Posterior vena cava (tissue), 2 donors: ENCODE measurements at regions not wholly inside any gene's neighbourhood (a gene's known extent, or its start where the extent isn't known, plus 50 kb on each side); places are given as distances from the start of the nearest gene placed in this dataset.

Experiments
- DNase-seq: peaks from one replicate; pipeline ENCODE4 v3.0.0-alpha.2; 2020; ENCODE audit warnings: low spot score
- intact Hi-C, 2 donors: fragments of 100-400 bp; cut with DNase I; formaldehyde crosslinking; loops; one replicate each; pipeline versions ENCODE4 v1.14.1 to v1.14.2; 2022 to 2023
- donor health status: DM: yes; HTN: yes; CAD: no.
- donor health status: DM: yes; HTN: yes; CAD: no.

DNA sequence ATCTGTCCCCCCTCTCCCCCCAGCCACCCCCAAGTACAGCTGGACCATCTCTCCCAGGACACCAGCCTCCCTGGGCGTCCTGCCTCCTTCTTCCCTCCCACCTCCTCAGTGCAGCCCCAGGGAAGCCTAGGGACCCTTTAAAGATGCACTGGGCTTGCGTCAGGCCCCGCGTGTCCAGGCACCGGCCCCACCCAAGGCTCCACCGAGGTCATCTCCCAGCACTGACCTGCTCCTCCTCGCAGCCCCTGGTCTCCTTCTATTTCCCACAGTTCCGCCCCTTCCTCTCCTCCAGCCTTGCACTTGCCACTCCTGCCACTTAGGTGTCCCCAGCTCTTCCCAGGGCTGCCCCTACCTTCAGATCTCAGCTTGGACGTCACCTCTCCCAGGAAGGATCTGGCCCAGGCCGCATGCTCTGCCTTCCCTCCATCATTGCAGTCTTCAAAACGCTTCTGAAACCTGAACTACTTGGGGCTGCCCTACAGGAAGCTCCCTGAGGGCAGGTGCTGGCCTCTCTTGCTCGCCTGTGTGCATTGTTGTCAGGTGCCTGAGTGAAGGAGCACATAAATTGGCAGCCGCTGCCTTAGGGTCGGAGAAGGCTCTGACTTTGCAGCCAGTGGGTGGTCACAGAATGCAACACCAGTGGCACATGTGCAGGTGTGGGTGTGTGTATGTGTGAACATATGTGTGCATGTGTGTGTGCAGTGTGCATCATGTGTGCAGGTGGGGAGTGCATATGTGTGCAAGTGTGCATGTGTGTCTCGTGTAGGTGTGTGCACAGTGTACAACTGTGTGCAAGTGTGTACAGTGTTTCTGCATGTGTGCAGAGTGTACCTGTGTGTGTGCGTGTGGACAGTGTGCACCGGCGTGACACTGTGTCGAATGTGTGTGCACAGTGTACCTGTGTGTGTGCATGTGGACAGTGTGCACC is 152.9 kb downstream of the C9orf50 start:
- intact Hi-C loops = no loop called here
- DNase-seq = no peak

DNA sequence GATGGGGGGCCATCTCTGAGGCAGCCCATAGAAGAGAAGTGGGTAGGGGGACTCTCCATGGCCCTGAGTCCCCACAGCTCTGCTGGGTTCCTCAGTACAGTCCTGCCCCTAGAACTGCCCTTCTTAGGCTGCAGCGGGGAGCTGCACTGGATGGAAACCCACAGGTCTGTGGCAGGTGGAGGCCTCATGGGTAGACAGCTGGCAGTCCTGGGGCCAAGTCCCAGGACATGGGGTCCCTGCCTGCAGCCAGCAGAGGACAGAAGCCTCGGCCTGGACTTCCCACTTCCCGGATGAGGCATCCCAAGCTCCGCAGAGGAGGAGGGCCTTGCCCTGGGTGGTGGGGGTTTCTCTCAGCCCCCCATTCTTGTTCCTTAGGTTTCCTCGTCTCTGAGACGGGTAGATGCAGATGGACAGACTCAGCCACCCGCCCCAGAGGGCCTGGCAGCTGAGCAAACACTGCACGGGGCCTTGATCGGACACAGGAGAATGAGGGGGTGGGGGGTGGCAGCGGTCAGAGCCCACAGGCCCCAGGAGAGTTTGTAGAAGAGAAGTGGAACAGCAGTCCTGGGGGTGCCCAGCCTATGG is 153.8 kb downstream of the C9orf50 start:
- intact Hi-C loops = no loop called here

DNA sequence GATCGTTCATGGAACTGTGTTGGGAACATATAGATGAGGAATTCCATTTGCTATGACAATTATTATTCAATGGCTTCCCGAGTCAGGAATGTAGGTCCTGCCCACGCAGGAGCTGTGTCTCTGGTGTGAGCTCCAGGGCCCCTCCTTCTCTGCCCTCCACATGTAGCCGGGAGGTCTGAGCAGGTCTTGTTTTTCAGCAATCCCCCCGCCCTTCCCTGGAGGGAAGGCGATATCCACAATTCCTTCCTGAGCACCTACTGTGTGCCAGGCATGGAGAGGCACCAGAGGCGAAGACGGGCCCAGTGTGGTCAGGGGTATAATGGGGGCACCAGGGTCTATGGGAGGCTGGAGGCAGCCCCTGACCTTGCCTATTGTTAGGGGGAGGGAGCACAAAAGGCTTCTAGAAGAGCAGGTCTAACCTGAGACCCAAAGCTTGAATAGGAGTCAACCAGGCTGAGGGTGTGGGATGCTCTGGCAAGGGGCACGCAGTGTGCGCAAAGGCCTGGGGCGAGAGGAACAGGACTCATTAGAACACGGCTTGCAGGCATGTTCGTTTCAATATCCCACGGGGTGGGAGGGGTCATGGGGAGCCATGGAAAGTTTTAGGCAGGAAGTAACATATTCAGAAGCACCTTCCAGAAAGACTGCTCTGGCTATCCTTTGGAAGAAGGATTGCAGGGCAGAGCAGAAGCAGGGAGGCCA is 154.9 kb downstream of the C9orf50 start:
- intact Hi-C loops = no loop called here
- no peak for DNase-seq

More for the DNA sequence above, 153.8 kb downstream of the C9orf50 start:
- DNase-seq = no peak

DNA sequence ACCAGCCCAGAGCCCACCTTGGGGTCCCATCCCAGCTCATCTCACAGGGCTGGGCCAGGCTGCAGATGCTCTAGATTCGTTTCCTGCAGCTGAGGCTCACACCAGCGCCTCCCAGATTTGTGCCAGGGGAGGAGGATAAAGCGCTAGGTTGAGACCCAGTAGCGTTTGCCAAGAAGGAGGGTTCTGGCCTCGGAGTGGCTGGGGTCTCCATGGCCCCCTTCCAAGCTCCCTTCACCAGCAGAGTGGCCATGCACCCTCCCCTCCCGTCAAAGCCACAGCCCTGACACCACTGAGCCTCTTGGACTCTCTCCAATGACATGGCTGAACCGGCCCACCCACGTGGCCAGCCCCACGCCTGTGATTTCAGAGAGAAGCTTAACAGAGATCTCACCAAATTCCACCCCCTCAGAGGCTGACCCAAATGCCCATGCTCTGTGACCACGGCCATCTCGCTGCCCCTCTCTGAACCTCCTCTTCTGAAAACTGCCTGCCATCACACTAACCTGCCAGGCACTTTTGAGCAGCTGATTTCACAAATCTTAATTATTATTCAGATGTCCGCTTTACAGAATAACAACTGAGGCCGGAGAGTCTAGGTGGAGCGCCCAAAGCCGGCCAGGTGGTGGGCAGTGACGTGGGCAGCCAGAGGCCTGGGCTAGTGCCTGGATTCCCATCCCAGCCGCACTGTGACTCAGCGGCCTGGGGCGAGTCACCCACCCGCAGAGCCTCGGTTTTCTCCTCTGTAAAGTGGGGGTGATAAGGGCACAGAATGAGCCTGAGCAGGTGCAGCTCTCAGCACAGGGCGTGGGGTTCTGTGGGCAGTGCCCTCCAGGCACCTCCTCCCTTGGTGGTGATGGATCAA is 155.7 kb downstream of the C9orf50 start:
- DNase-seq = peak; percentile 79
- intact Hi-C loops = no loop called here

DNA sequence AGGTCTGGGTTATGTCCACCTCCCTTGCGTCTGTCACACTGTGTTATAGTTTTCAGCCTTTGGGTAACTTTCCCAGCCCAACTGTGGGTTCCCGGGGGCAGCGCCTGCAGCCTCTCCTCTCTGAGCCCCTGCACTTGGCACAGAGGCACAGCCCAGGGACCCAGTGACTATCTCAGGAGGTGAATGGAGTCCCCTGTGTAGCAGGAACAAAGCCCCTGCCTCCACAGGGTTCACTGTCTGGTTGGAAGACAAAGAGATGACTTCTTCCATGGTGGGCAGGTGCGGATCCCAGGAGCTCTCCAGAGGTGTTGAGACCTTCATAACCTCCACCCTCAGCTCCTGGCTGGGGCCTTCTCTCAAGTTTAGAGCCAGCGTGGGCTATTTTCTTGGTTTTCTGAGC is 156.9 kb downstream of the C9orf50 start:
- DNase-seq = no peak
- intact Hi-C loops = no loop called here

DNA sequence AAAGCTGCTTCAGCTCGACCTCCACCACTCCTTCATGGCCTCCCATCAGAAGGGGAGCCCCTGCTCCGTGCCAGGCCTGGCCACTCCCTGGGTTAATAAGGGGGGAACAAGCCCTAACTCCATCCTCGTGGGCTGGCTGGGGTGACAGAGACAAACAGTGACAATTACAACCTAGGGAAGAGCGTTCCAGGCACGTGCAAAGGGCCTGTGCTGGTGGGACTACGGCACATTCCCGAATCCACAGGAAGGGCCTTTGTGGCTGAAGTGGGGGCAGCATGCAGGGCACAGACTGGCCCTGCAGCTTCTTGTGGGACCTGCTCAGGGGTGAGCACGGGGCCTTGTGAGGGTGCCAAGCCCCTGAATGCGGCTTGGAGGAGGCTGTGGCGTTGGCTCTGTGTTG is 157.4 kb downstream of the C9orf50 start:
- DNase-seq = no peak
- intact Hi-C loops = no loop called here

DNA sequence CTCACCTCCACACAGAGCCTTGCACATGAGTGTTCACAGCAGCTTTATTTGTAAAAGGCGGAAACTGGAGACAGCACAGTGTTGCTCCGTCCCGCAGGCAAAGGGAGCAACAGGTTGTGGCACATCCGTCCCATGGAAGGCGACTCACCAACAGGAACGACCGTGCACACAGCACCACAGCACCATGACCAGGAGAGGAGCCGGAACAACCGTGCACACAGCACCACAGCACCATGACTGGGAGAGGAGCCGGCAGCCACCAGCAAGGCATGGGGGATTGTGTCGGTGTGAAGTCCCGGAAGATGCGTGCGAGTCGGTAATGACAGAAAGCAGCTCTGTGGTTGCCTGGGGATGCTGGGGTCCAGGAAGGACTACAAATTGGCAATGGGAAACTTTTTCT is 158.5 kb downstream of the C9orf50 start:
- intact Hi-C loops = no loop called here
- DNase-seq = no peak

DNA sequence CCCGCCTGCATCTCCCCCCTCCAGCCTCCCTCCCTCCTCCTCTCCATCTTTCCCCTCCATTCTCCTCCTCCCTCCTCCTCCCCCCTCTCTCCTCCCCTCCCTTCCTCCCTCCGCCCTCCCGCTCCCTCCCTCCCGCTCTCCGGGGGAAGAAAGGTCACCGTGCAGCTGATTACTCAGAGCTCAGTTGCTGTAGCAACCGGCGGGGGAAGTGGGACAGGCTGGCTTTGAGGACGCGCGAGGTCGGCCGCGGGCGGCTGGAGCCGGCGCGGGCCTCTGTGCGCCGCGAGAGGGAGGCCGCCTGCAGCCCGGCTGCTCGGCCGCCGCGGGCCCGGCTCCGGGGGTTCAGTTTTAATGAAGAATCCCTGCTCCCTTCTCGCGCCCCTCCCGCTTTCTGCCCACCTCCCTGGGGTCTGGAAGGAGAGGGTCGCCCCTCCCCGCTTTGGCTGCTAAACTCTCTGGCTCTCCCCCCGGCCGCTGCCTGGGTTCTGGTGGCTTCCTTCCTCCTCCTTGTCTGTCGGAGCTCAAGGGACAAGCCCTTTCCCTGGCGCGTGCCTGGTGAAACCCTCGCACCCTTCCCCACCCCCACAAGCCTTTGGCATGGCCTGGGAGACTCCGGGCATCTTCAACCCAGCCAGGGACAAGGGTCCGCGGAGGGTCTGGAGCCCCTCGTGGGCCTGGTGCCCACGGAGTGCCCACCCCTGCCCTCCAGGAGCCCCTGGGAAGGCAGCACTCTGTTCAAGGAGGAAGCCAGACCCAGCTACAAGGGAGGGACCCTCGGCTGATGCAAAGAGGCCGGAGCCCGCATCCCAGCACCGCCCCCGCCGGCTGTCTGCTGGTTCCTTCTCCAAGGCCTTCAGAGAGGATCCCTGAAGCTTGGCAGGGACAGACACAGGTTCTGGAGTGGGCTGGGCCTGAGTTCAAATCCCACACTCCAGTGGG is 160.3 kb downstream of the C9orf50 start:
- DNase-seq = peak; percentile 99
- intact Hi-C loops = no loop called here

DNA sequence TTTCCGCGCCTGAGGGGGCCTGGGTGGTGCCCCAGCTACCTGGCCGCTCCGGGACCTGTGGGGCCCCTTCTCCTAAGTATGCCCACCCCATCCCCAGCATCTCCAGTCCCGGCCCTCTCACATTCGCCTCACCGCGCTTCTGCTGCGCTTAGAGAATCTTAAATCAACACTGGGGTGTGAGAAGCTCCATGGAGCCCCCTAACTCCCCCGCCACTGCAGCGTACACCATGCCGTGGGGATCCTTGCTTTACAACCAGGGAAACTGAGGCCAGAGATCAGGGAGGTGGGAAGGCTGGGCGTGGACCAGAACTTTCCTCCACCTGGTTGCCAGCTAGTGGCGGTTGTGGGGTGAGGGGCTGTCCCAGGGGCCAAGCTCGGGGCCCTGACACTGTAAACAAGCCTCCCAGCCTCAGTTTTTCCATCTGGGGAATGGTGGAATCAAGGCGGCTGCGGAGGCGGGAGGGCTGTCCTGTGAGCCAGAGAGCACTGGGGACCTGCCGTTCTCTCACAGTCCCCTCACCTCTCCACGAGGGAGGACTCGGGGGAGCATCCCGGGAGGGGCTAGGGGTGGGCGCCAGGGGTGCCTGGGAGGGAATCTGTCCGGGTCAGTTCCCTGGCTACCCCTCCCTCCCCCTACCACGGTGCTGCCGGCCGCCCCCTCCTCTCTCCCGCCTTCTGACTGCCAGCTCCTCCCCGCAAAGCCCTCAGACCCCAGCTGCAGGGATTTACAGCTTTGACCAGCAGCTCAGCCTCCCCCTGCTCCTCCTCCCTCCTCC is 161.2 kb downstream of the C9orf50 start:
- no peak for DNase-seq
- intact Hi-C loops = no loop called here

DNA sequence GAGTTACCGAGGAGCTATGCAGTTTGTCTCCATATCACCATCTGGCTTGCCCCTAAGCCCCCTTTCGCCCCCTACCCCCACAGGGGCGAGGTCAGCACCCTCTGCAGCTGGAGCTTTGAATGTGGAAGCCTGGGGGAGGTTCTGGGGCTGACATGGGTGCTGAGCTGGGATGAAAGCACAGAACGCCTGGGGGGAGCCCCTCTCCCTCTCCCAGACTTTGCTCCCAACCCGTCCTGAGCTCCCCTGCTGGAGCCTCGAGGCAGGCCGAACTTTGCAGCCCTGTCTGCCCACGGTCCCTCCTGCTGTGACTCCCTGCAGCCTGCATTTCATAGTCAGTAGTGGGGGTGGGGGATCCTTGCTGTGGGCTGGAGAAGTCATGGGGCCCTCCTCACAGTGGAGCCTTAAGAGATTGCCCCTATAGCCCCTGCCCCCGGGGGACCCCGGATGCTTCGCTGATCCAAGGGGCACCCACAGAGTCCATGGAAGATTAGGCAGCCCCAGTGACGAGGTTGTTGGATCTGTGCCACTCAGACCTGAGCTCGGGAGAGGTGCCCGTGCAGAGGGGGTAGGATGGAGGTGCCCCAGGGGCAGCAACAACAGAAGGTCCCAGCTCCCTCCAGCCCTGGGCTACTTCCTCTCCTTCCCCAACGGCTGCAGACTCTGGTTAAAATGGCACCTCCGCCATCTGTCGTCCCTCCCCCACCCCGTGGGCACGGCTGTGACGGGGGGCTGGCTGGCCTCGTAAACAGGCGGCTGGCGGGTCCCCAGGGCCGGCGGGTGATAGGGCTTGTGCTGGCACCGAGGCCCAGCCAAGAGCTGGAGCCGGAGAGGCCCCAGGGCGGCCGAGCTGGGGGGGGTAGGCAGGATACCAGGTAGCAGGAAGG is 162.0 kb downstream of the C9orf50 start:
- DNase-seq = peak; percentile 88
- intact Hi-C loops = no loop called here

DNA sequence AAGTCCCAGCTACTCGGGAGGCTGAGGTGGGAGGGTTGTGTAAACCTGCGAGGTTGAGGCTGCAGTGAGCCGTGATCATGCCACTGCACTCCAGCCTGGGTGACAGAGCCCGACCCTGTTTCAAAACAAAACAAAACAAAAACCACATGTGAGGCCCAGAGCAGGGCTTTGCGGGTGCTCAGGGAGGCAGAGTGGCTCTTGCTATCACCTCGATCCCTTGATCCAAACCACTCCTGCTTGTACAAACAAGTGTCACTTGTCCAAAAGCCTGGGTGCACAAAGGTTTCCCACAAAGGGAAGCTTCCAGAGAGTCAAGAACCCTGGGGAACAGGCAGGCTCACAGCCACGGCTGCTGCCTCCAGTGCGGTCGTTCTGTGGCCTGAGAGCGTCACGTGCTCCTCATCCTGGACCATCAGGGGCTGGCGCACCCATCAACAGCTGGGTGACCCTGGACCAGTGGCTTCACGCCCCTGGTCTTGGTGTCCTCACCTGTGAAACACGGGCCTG is 162.7 kb downstream of the C9orf50 start:
- DNase-seq = peak; percentile 79
- intact Hi-C loops = no loop called here

DNA sequence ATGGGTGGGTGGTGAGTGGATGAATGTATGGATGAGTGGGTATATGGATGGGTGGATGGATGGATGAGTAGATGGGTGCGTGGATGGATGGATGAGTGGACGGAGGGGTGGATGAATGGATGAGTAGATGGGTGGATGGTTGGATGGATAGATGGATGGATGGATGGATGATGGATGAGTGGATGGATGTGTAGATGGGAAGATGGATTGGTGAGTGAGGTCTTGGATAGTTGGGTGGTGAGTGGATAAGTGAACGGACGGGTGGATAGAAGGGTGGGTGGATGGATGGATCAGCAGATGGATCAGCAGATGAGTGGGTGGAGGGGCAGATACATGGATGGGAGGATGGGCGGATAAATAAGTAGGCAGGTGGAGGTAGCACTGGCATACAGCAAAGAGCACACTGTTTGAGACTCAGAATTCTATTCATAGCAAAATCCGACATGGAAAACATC is 163.5 kb downstream of the C9orf50 start:
- intact Hi-C loops = no loop called here
- no peak for DNase-seq

DNA sequence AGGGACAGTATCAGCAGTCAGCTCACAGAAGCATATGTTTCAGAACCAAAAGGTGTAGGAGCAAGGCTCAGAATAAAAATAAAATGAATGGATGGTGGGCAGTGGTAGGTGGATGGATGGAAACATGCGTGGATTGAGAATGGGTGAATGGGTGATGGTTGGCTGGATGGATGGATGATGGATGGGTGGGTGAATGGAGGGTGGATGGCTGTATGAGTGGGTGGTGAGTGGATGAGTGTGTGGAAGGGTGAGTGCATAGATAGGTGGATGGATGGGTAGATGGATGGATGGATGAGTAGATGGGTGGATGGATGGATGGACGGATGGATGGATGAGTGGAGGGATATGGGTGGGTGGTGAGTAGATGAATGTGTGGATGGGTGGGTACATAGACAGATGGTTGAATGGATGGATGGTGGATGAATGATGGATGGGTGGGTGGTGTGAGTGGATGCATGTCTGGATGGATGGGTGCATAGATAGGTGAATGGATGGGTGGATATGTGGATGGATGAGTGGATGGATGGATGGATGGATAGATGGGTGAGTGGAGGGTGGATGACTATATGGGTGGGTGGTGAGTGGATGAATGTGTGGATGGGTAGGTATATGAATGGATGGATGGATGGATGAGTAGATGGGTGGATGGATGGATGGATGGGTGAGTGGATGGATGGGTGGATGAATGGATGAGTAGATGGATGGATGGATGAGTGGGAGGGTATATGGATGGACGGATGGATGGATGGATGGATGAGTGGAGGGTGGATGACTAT is 164.2 kb downstream of the C9orf50 start:
- intact Hi-C loops = no loop called here
- no peak for DNase-seq

DNA sequence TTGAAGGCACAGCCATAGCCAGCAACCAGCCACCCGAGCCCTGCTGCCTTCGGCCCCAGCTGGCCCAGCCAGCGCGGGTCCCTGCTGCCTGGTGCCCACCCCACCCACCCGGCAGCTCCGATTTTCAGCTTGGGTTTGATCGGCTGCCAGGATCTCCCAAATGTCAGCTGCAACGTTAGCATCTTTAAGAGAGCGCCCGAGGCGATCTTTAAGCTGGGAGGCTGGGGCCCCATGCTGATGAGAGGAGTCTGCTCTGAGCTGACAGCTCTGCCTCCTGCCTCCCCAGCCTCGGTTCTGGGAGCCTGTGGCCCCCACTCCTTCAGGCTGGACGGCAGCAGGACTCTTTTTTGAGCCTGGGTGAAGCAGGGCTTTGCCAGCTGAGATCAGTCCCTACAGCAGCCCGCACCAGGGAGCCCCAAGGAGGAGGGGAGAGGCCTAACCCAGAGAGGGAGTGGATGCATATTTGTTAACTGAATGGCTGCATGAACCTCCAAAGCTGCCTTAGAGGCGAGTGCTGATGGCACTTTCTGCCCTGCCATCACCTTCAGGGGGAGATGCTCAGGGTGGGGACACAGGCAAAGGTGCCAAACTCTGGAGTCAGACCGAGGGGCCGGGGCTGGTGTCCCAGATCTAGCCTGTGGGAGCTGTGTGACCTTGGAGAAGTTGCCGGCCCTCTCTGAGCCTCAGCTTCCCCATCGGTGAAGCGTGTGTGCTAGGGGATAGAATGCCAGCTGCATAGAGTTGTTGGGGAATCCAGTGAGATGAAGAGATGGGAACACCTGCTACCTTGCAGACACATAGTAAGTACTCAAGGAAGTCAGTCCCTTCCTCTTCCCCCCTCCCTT is 165.5 kb downstream of the C9orf50 start:
- intact Hi-C loops = loop anchor here in 1 of 2 donors (1.0 kb wide), 1 partner anchor 234 kb away; no protein-coding TSS in a partner anchor
- DNase-seq = no peak
